NCI-H69 (cell line): ENCODE measurements at regions not wholly inside any gene's neighbourhood (a gene's known extent, or its start where the extent isn't known, plus 50 kb on each side); places are given as distances from the start of the nearest gene placed in this dataset.
"Not testable (repeated sequence)": the region's sequence is repeated elsewhere in the genome, so short reads cannot be mapped to it uniquely, and the experiment has no call there.

Source experiments
- DNase-seq: peaks from one replicate; lab custom pipeline; 2025; lab: John Stamatoyannopoulos, UW

DNA sequence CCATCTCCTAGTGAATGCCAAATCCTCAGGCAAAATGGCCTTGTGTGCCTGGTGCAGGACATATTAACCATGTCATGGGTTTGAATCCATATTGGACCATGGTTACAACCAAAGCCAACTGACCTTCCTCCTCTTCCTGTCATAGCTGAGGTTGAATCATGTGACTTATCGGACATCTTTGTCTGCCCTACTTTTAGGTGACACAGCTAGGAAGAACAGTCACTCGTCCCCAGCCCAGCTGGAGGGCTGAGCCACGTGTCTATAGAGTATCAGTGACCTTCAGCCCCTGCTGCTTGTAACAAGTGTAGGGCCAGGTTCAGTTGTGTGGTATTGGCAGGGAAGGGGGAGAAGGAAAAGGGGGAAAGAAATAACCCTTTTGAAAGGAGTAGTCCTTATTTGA, 225.2 kb downstream of the KTN1 start:
- no peak for DNase-seq

DNA sequence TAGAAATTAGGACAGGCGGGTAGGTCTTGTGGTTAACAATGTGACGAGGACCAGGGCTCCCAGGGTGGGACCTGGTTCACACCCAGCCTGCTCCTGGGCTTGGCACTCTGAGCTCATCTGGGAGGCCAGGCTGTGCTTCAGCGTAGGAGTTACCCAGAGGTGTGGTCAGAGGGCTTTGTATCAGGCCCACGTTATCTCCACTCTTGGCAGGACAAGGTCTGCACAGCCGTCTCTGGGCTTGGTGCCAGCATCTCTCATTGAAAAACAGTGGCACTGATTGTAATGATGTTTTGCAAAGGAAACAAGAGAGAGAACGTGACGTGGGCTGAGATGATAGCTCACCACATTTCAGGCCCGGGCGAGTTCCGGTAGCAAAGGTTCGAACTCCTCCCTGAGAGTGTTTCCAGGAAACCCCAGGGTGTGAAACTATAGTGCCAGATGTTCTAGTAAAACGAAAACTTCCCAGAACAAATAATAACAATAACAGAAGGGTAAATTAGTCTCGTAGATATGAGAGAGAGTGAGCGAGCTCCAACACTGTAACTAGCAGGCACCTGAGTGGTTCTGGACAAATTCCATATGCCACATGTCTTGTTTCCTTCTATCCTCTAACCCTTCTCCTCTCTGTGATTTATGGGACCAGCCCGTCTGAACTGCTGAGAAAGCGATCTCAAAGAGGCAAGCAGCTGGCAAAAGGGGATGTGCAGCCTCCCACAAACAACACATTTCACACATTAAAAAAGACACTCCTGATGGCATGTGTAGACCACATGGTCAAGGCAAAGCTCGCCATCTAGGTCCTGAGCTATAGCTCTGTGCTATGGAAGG, 227.3 kb downstream of the KTN1 start:
- DNase-seq = peak; percentile 96

DNA sequence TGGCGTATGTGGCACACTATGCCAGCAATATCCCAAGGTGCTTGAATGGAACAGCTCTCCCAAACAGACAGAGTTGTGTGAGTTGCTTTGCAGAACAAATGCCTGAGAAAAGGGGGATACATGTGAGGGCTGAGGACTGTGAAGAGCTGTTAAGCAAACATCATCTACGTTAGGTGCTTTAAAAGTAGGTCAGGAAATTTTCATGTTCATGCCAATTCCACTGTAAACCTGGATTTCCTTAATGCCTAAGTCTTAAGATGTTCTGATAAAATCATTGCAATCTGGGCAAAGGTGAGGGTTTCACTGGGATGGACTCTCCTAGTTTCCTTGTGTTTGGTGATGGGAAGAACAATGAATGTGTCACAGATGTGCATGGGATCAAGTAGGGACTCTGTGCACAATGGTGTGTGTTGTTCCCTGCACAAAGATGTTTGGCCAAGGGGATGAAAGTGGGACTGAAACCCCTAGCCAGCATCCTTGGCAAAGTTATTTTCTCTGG, 227.9 kb downstream of the KTN1 start:
- no peak for DNase-seq

DNA sequence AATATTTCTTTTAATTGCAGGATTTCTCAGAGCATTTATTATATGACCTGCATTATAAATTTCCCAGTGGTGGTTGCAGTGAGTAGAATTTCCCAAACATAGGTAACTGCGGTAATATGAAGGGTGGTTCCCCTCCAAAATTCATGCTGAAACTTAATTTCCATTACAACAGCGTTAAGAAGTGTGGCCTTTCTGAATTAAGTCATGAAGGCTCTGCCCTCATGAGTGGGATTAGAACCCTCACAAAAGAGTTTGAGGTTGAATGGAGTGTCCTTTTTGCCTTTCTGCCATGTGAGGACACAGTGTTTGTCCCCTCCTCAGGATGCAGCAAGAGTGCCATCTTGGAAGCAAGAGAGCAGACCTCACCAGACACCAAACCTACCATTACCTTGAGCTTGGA, 233.6 kb downstream of the KTN1 start:
- no peak for DNase-seq

GRCh38 chr14:55814064-55814463, 234.1 kb downstream of the KTN1 start:
- DNase-seq = no peak

- no peak for DNase-seq
Measured at GRCh38 chr14:55814873-55815272, 234.9 kb downstream of the KTN1 start.

- DNase-seq = no peak
Measured at GRCh38 chr14:55816225-55816624, 236.2 kb downstream of the KTN1 start.

DNA sequence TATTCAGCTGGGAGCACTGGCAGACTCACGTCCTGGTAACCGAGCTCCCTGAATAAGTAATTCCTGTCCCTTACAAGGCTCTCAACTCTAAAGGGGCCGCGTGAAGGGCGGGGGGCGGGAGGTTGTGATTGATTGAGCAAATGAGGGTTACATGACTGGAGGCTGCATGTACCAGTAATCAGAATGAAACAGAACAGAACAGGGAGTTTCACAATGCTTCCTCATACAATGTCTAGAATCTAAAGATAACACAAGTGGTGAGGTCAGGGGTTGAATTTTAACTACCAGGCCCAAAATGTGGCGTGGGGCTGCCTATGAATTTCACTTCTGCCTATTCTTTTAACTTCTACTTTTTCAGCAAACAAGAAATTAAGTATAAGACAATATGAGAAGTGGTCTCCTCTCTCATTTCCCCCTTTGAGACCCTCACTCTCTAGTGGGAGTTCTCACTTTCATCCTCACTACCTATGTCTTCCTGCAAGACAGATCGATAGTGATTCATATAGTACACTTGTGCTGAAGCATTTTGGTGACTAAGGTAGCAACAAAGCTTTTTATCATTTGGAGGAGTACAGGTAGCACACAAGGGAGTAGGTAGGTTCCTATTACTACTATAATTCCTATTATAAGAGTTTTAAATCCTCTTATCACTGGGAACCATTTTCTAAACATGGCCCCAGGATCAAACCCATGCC, 239.8 kb downstream of the KTN1 start:
- no peak for DNase-seq

DNA sequence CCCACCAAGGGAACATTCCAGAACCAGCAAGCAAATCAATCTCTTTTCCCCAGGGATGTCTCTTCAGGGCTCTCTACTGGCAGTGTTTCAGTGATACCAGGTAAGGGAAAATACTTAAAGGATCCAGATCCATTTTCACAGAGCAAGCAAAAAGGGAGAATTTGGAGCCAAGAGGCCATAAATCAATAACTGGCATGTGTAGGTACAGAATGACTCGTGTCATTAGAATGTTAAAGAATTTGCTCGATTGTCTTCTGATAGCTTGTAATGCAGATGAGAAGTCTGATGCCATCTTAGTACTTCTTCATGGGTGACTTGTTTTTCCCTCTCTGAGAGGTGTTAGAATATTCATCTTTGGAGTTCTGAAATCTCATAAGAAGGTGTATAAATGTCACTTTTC, 242.9 kb downstream of the KTN1 start:
- no peak for DNase-seq

DNA sequence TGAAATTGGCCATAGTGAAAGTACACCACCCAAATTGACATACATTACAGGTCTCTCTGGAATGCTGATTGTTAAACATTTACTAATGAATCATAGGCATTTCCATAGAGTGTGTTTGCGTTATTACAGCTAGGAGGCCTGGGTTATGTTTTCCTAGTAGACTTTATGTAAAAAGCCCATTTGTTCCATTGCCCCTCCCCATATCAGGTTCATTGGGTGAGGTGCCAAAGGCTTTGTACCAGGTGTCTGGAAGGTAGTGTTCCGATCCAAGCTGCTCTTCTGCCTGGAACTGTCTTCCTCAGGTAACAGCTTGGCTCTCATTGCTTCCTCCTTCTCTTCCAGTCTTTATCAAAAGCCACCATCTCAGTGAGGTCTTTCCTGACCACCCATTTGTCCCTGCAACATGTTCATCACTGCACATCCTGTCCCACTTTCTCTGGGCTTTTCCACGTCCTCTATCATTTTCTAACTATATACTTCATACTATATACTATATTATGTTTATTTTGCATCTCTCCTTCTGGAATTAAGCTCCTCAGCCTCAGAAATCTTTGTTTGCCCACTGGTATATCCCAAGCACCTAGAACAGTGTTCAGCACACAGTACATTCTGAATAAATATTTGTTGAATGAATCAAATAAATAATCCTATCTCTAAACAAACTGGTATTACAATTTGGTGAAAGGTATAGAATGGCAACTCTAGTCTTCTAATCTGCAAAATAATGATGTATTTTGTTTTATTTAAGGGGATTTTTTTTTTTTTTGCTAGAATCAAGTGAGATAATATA, 252.3 kb downstream of the KTN1 start:
- no peak for DNase-seq

- DNase-seq = no peak
Measured at GRCh38 chr14:55832974-55833373, 253.0 kb downstream of the KTN1 start.

DNA sequence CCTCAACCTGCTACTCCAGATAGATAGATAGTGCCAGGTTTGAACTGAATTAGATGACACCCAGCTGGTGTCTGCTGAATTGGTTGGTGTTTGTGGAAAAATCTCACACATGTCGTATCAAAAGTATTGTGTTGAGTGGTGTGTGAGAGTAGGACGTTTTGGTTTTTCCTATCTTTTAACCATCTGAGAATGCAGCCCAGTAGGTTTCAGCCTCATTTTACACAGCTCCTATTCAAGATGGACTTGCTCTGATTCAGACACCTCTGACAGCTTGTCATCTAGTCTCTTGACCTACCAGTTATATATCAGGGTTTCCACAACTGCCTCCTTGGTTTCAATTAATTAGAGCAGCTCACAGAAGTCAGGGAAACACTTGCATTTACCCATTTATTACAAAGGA, 254.4 kb downstream of the KTN1 start:
- DNase-seq = no peak

DNA sequence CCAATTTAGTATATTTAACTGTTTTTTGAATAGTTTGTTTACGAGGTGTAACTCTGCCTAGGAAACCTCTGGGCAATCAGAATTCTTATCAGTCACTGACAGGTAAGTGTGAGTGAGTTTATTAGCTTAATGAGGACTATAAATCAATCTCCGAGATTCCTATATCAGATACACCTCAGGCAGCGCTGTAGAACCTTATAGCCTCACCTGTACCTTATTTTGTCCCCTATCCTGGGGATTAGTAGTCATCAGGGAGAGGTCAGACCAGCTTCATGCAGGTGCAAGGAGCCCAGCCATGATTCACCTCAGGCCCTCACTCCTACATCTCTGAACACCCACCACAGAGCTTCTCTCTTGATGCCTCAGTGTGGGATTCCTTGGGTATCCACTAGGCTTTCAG, 256.0 kb downstream of the KTN1 start:
- no peak for DNase-seq

- no peak for DNase-seq
Measured at GRCh38 chr14:55837467-55837866, 257.5 kb downstream of the KTN1 start.

- DNase-seq = no peak
Measured at GRCh38 chr14:55838529-55839052, 258.6 kb downstream of the KTN1 start.

GRCh38 chr14:55839301-55839947, 259.4 kb downstream of the KTN1 start:
- DNase-seq = not testable (repeated sequence)

- DNase-seq = no peak
Measured at GRCh38 chr14:55840821-55841220, 260.8 kb downstream of the KTN1 start.

GRCh38 chr14:55841625-55842024, 261.6 kb downstream of the KTN1 start:
- no peak for DNase-seq

GRCh38 chr14:55843718-55844403, 263.9 kb downstream of the KTN1 start:
- peak; percentile 20 for DNase-seq

- DNase-seq = no peak
Measured at GRCh38 chr14:55845963-55846825, 266.2 kb downstream of the KTN1 start.
